Endothelial cell of umbilical vein (primary cell): ENCODE measurements at regions not wholly inside any gene's neighbourhood (a gene's known extent, or its start where the extent isn't known, plus 50 kb on each side); places are given as distances from the start of the nearest gene placed in this dataset.

Experiments
- EZH2 ChIP-seq: IDR thresholded peaks from 2 replicates; pipeline ENCODE4 v1.6.1; 2012; ENCODE audit warnings: borderline replicate concordance, low read depth, mild to moderate bottlenecking, moderate library complexity, low read length, inconsistent platforms; ENCODE audit not compliant: severe bottlenecking
- FOS ChIP-seq: IDR thresholded peaks from 2 replicates; pipeline ENCODE4 v1.6.1; 2011; ENCODE audit warnings: mild to moderate bottlenecking, low read length, moderate library complexity, borderline replicate concordance; ENCODE audit not compliant: insufficient read depth
- JUN ChIP-seq: IDR thresholded peaks from 2 replicates; pipeline ENCODE4 v1.6.1; 2011; ENCODE audit warnings: borderline replicate concordance, low read depth; ENCODE audit not compliant: insufficient read length, insufficient read depth
- MYC ChIP-seq: IDR thresholded peaks from one replicate; pipeline ENCODE4 v1.6.1; 2011; ENCODE audit warnings: mild to moderate bottlenecking, low read depth, low read length
- POLR2A ChIP-seq: IDR thresholded peaks from 2 replicates; pipeline ENCODE4 v1.6.1; 2012; ENCODE audit warnings: low read depth, mild to moderate bottlenecking, control low read depth, low read length
- POLR2AphosphoS5 ChIP-seq: IDR thresholded peaks from 2 replicates; pipeline ENCODE4 v1.6.1; 2012; ENCODE audit warnings: low read depth, mild to moderate bottlenecking, control low read depth, low read length, moderate library complexity; ENCODE audit not compliant: insufficient read depth
- TF ChIP-seq, protein P1 (sequence below), 2 donors: IDR thresholded peaks; 1 replicate in 1 of 2; 2 replicates in 1 of 2; pipeline ENCODE4 v1.5.1; 2011; ENCODE audit warnings: low read length in 2 of 2, mild to moderate bottlenecking in 2 of 2, moderate library complexity in 2 of 2, control low read depth in 1 of 2, inconsistent platforms in 1 of 2, low read depth in 1 of 2; ENCODE audit not compliant: insufficient read depth in 1 of 2; ENCODE audit errors: extremely low read depth in 1 of 2

DNA sequence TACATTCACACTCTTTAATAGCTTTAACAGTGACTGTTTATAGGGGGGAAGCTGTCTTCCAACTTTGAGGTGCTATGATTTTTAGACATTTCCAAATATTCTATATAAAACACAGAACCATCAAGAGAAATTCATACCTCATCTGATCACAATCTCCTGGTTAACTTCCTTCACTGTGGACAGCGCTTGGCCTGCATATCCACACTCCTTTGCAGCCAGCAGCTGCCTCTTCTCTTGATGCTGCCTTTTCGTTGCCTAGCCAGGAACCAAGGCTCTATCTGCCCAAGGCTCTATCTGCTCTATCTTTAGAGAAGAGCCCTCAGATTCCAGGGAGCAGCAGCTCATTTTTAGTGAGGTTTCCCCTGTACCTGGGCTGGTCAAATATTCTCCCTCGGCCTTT, 252.0 kb downstream of the PTEN start:
- TF ChIP-seq EZH2, result no peak
- TF ChIP-seq, protein P1, sequence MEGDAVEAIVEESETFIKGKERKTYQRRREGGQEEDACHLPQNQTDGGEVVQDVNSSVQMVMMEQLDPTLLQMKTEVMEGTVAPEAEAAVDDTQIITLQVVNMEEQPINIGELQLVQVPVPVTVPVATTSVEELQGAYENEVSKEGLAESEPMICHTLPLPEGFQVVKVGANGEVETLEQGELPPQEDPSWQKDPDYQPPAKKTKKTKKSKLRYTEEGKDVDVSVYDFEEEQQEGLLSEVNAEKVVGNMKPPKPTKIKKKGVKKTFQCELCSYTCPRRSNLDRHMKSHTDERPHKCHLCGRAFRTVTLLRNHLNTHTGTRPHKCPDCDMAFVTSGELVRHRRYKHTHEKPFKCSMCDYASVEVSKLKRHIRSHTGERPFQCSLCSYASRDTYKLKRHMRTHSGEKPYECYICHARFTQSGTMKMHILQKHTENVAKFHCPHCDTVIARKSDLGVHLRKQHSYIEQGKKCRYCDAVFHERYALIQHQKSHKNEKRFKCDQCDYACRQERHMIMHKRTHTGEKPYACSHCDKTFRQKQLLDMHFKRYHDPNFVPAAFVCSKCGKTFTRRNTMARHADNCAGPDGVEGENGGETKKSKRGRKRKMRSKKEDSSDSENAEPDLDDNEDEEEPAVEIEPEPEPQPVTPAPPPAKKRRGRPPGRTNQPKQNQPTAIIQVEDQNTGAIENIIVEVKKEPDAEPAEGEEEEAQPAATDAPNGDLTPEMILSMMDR (IDR thresholded peaks at IDR 0.05; ENCODE audit: extremely low read depth in 1 of 2, insufficient read depth in 1 of 2, low read depth in 1 of 2, low read length in 2 of 2), result no peak
- TF ChIP-seq POLR2A, result no peak
- TF ChIP-seq POLR2AphosphoS5, result no peak
- TF ChIP-seq FOS, result no peak
- no peak for TF ChIP-seq JUN
- TF ChIP-seq MYC, result no peak
